Lower leg skin (tissue), 3 donors: ENCODE measurements at regions not wholly inside any gene's neighbourhood (a gene's known extent, or its start where the extent isn't known, plus 50 kb on each side); places are given as distances from the start of the nearest gene placed in this dataset.

Experiments used
- CTCF ChIP-seq, 3 donors: fragments of 450-650 bp; IDR thresholded peaks; one replicate each; pipeline ENCODE4 v1.5.1; 2016; ENCODE audit warnings: antibody characterized with exemption in 3 of 3, mild to moderate bottlenecking in 3 of 3, moderate library complexity in 2 of 3
- POLR2A ChIP-seq, 2 donors: fragments of 450-650 bp; IDR thresholded peaks; one replicate each; pipeline ENCODE4 v1.6.1; 2016 to 2017; ENCODE audit warnings: antibody characterized with exemption in 2 of 2, mild to moderate bottlenecking in 1 of 2, moderate library complexity in 1 of 2

- TF ChIP-seq CTCF (IDR thresholded peaks at IDR 0.05) (no peak), POLR2A (IDR thresholded peaks at IDR 0.05) (no peak)
Measured at GRCh38 chr4:108531461-108531860, 88.9 kb upstream of the RPL34 start.
